ENCODE measurements at regions not wholly inside any gene's neighbourhood (a gene's known extent, or its start where the extent isn't known, plus 50 kb on each side); places are given as distances from the start of the nearest gene placed in this dataset.

GRCh38 chr3:171956181-171956683 lies 83.1 kb upstream of the FNDC3B start:
- no peak for DNase-seq

GRCh38 chr3:171956705-171957104 lies 82.7 kb upstream of the FNDC3B start:
- no peak for DNase-seq

- no peak for DNase-seq
Observed at GRCh38 chr3:171959532-171960089, 79.8 kb upstream of the FNDC3B start.

GRCh38 chr3:171960159-171960558 lies 79.2 kb upstream of the FNDC3B start:
- no peak for DNase-seq

- no peak for DNase-seq
Observed at GRCh38 chr3:171962137-171962720, 77.1 kb upstream of the FNDC3B start.

GRCh38 chr3:171963546-171963945 lies 75.8 kb upstream of the FNDC3B start:
- no peak for DNase-seq

- no peak for DNase-seq
Observed at GRCh38 chr3:171965067-171965712, 74.2 kb upstream of the FNDC3B start.

- no peak for DNase-seq
Observed at GRCh38 chr3:171966533-171967136, 72.7 kb upstream of the FNDC3B start.

- peak; percentile 26 for DNase-seq
Observed at GRCh38 chr3:171967137-171967783, 72.1 kb upstream of the FNDC3B start.

GRCh38 chr3:171967932-171968678 lies 71.3 kb upstream of the FNDC3B start:
- no peak for DNase-seq

- DNase-seq: peak; percentile 15
Observed at GRCh38 chr3:171970301-171970788, 69.0 kb upstream of the FNDC3B start.

GRCh38 chr3:171971919-171972514 lies 67.4 kb upstream of the FNDC3B start:
- DNase-seq: no peak

- no peak for DNase-seq
Observed at GRCh38 chr3:171972871-171973348, 66.5 kb upstream of the FNDC3B start.

- no peak for DNase-seq
Observed at GRCh38 chr3:171974986-171975837, 64.2 kb upstream of the FNDC3B start.

GRCh38 chr3:171976526-171976925 lies 62.9 kb upstream of the FNDC3B start:
- no peak for DNase-seq

GRCh38 chr3:171977441-171977840 lies 61.9 kb upstream of the FNDC3B start:
- DNase-seq: no peak

GRCh38 chr3:171977860-171978259 lies 61.5 kb upstream of the FNDC3B start:
- no peak for DNase-seq

- no peak for DNase-seq
Observed at GRCh38 chr3:171978390-171978789, 61.0 kb upstream of the FNDC3B start.

- DNase-seq: no peak
Observed at GRCh38 chr3:171979081-171979480, 60.3 kb upstream of the FNDC3B start.

- no peak for DNase-seq
Observed at GRCh38 chr3:171980578-171981270, 58.7 kb upstream of the FNDC3B start.
